Umbilical cord (tissue), 1 donor: ENCODE measurements at regions not wholly inside any gene's neighbourhood (a gene's known extent, or its start where the extent isn't known, plus 50 kb on each side); places are given as distances from the start of the nearest gene placed in this dataset.
"Not testable (repeated sequence)": the region's sequence is repeated elsewhere in the genome, so short reads cannot be mapped to it uniquely, and the experiment has no call there.

Experiments
- DNase-seq: peaks from one replicate; pipeline ENCODE4 v3.0.0-alpha.2; 2015; ENCODE audit warnings: low spot score

DNA sequence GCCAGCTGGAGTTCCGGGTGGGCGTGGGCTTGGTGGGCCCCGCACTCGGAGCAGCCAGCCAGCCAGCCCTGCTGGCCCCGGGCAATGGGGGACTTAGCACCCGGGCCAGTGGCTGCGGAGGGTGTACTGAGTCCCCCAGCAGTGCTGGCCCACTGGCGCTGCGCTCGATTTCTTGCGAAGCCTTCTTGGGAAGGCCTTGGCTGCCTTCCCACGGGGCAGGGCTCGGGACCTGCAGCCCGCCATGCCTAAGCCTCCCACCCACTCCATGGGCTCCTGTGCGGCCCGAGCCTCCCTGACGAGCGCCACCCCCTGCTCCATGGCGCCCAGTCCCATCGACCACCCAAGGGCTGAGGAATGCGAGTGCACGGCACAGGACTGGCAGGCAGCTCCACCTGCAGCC is 321.6 kb downstream of the SH2D4B start:
- DNase-seq = not testable (repeated sequence)

DNA sequence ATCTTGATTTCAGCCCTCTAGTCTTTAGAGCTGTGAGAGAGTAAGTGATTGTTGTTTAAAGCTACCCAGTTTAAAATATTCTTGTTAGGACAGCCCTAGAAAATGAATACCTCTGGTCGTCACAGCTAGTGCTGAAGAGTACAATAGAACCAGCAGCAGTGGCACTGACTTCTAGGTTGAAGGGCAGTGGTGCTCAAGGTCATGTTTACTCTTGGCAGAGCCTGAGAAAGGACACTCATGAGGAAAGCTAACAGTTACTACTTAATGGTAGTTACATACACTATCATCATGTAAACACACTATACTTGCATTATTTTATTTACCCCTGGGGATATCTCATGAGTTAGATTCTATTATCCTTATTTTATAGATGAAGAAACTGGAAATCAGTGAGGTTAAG is 323.0 kb downstream of the SH2D4B start:
- DNase-seq = no peak

DNA sequence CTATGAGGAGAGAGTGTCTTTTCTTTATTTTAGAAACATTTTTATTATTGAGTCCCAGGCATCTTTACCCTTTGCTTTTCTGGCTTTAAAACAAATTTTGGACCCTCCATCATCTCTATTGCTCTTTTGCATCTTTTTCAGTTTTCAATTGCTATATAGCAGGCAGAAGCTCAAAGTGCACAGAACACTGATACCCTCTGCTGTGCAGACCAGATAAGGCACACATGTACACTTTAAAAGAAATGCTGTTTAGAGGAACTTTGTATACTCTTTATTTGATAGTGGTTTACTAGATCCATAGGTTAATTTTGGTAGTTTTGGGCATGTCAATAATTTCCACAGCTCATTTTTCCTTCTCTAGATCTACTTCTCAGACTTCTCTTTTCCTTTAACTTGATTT is 324.2 kb downstream of the SH2D4B start:
- DNase-seq = peak; percentile 22

DNA sequence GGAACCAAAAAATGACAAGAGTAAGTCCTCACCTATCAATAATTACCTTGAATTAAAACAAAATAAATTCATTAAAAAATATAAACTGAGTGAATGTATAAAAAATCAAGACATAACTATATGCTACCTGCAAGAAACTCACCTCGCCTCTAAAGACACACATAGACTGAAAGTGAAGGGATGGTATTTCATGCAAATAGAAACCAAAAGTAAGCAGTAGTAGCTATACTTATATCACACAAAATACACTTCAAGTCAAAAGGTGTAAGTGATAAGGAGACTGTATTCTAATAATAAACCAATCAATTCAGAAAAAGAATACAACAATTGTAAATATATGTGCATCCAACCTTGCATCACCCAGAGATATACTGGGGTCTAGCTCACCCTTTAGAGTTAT is 332.6 kb downstream of the SH2D4B start:
- no peak for DNase-seq

DNA sequence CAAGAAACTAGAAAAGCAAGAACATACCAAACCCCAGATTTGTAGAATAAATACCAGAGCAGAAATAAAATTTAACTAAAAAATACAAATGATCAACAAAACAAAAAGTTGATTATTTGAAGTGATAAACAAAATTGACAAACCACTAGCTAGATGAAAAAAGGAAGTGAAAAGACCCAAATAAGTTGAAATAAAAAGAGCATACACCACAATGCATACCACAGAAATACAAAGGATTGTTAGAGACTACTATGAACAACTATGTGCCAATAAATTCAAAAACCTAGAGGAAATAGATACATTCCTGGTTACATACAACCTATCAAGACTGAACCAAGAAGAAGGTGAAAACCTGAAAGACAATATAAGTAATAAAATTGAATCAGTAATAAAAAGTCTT is 333.4 kb downstream of the SH2D4B start:
- no peak for DNase-seq

DNA sequence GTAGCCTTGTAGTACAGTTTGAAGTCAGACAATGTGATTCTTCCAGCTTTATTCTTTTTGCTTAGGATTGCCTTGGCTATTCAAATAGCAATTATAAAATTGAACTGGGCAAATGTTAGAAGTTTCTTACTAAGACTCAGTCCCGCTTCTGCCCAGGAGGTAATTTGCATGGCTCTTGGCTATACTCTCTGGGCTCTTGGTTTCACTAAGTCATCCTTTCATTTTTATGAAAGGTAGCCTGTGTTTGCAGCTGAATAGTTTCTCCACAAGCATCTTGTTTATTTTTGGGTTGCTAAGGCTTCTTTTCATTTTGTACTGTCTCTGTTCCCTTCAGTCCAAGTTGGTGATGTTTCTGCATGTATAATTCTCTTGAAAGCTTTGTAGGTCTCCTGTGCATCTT is 340.6 kb downstream of the SH2D4B start:
- no peak for DNase-seq

DNA sequence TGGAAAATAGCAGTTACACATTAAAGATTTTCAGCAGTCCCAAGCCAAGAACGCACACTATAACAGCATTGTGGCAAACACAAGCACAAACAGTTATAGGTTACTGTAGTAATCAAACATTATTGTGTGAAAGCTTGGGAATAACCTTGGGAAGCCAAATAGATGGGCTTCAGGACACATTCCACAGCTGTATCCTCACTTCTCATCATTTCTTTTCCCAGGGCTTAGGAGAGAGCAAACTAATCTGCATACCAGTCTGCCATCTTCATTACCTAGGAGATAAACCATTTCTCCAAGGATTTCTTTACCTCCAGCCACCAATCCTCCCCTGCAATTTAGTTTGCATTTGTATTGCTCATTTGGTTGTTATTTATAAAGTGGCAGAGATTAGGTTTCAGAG is 352.4 kb downstream of the SH2D4B start:
- no peak for DNase-seq

DNA sequence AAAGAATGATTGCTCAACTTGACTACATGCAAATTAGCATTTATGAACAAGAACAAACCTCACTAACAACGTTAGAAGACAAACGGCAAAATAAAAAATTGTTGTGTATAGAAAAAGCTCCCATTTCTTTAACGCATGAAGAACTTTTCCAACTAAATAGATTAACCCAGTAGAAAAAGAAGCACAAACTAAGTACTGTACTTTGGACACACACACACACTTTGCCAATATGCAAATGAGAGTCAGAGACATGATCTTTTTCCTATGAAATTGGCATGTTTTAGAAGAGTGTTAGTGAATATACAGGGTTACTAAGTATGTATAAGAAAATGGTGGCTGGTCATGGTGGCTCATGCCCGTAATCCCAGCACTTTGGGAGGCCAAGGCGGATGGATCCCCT is 355.6 kb downstream of the SH2D4B start:
- DNase-seq = no peak

DNA sequence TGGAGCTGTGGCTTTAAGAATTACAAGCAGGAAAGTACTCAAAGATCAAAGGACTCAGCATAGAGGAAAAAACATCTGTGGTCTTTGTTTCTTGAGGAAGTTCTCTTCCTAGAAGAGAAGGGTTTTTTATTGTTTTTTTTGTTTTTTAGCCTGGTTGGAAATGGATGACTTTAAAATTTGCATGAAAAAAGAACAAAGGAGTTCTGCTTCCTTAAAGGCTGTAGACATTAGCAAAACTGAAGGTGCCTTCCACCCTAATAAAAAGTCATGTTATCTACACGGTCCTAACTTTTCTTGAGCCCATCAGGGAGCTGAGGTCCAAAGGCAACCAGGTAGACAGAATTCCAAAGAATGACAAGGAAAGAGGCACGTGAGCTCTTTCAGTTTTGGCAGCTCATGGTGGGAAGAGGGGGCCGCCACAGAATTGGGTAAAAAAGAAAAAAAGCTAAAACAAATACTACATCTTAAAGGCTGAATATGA is 356.6 kb downstream of the SH2D4B start:
- DNase-seq = no peak

DNA sequence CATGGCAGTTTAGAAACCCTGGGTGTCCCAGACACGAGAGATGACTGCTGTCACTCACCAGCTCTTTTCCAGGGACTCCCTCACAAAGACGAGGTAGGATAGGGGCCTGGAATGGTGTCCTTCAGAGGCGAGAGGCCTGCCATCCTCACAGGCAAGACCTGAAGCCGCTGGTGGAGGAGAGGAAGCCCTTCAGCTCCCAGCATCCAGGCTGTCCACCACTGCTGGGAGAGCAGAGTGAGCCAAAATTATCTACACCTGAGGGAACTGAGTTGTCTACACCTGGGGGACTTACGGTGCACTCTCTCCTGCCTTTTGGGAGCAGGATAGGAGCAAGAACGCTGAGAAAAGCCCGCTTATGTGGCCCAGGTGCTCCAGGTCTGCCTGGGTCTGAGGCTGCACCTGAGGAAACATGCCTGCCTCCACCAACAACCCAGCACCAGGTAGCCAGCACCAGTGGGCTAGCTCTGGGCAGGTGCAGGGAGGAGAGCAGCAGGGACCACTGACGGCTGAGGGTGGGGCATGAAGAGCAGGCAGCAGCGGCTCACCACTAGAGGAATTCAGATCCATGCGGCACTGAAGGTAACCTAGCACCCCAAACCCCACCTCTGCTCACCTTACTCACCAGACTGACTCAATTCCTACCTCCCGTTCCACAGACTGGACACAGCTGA is 357.2 kb downstream of the SH2D4B start:
- no peak for DNase-seq

DNA sequence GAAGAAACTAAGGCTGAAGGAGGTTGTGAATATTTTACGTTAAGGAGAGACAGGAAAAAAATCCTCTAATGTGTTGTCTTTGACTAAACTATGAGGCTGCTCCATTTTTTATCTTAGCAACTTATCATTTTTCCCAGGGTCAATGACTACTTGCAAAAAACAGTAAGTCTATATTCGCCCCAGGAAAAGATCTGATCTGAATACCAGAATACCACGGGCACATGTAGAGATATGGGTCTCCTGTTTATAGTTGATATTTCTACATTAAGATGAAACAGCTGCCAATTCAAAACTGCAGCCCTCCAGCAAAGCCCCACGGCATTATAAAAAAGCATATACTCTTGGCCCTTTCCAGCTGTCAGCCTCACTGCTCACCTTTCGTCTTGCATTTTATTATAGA is 358.4 kb downstream of the SH2D4B start:
- DNase-seq = no peak

DNA sequence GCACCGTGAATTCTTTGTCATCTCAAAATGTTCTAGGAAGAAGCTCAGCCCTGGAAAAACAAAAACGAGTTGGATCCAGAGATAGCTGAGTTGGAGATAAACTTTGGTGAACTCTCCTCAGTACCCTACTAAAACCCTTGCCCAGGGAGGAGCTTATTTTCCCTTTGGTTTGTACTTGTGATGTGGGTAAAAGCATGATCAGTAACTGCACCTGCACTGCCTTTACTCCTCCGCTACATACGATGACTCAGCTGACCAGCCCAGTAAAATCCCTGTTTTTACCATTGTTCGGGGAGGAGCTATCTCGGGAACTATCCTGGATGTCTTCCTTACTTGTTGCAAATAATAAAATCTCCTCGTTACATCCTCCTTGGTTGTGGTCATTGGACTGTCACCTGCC is 359.3 kb downstream of the SH2D4B start:
- DNase-seq = no peak

DNA sequence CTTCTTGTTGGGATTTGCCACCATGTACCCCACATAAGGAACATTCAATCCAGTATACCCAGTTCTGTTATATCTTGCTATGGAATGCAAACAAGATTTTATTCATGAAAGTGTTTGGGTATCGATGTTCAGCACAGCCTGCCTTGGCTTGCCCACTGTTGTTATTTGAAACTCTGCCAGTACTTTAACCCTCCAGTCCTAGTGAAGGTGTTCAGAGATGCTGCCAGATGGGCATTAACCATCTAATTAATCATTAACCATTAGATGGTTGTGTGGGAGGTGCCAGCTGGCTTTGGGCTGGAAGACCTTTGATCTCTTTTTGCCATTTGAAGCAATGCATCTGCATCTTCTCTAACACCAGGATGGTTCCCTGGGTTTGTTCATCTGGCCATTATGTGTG is 363.0 kb downstream of the SH2D4B start:
- DNase-seq = no peak

DNA sequence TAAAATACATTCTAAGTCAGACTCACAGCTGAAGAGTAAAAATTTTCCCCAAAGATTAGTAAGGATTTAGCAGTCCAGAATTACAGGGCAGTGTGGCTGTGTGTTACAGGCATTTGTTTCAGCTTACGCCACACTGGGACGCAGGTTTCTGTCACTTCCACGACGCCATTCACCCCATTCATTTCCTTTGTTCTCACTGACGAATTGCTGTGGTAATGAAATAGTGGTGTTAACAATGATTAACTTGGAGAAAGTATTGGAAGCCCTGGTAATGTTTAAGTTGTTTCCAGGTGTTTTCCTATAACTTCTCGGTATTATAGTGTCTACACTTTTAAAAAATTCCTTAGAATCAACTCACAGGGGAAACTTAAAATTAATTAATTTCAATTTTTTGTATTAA is 370.9 kb downstream of the SH2D4B start:
- DNase-seq = no peak

DNA sequence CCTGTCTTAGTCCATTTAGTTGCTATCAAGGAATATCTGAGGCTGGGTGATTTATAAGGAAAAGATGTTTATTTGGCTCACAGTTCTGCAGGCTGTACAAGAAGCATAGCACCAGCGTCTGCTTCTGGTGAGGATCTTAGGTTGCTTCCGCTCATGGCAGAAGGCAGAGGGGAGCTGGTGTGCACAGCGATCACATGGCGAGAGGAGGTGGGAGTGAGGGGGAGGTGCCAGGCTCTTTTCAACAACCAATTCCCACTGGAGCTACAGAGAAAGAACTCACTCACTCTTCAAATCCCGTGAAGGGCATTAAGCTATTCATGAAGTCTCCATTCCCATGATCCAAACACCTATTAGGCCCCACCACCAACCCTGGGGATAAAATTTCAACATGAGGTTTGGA is 371.6 kb downstream of the SH2D4B start:
- DNase-seq = no peak

DNA sequence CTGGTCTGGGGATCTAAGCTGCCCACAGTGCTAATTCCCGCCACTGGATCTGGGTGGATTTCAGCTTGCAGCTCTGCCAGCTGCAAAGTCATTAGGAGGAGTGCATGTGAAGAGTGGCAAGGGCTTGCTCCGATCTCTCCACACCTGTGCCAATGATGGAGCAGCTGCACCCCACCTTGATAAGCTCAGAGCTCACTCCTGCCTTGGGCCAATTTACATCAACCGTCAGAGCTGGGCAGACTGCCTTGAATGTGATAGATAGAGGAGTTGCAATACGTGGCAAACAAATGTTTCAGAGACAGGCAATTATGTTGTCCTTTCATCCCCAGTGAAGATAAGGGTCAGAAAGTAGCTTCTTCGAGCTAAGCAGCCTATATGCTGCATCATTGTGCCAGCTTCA is 379.9 kb downstream of the SH2D4B start:
- no peak for DNase-seq

DNA sequence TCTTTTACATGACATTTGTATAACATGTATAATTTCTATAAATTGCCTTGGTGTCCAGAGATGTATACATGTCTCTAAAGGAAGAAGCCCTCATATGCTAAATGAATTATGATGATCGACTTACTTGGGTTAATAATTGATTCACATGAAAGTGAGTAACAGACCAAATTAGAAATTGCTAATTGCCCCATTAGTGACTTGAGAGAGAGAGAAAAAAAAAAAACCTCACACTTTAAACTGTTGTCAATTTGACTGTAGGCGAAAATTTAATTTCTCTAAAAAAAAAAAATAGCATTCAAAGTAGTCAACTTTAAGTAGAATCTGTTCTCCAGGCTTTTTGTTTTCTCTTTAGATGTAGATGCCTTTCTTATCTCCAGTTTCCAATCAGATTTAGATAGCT is 383.3 kb downstream of the SH2D4B start:
- DNase-seq = no peak

DNA sequence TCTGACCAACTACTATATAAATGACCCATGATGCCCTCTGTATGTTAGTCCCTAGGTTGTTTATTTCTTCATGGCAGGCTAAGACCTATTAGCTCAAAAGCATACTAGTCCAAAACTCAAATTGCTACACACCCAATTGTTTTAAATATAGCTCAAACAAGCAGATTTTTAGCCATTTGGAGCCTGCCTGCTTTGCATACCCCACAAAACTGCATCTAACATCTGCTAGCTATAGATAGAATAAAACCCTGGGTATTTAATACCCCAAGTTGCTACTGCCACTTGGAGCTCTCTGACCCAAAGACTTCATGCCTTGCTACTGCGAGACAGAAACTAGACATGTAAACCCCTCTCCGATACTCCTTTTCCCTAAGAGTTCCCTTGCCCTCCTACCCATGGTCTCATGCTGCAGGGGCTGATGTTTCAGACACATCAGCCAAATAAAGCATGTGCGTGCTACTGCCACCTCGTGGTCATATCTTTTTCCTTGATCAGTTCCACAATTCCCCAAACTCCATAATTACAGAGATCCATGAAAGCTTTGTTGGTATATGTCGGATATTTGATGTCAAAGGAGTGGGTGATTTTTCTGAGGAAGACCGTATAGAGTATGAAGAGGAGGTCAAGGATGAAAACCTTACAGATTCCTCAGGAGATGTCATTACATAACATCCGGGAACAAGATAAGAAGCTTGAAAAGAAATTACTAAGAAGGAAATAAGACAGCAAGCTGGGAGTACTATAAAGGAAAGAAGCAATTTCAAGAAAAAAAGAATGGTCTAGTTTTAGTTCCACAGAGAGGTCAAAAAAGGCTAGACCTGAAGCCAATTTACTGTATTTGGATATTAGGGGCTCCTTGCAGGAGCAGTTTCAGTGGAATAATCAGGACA is 386.6 kb downstream of the SH2D4B start:
- DNase-seq = peak; percentile 62

DNA sequence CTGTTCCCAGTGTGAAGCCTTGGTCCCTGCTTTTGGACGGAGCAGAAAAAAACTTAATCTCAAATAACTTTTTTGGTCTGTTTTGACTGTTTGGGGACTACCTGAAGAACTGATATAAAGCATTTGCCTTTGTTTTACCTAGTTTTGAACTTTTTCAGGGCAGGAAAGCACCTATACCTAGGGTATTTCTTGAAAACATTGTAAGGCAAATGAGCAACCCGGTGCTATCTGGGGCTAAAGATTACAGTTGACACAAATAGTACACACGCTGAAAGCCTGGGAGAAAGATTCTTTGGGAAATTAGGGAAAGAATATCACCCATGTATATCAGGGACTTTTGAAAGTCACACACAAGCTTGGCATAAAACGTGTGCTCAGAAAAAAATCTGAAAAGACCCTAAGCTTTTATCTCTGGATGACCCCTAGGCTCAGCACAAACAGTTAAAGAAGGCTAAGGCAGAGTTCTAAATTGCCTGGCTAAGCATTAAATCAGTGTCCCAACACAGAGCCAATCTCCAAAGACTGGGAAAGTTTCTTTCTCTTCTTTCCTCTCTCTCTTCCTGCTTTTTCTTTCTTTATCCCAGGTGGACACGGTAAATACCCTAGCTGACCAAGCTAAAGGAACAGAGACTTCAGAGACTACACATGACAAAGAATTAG is 389.8 kb downstream of the SH2D4B start:
- no peak for DNase-seq

DNA sequence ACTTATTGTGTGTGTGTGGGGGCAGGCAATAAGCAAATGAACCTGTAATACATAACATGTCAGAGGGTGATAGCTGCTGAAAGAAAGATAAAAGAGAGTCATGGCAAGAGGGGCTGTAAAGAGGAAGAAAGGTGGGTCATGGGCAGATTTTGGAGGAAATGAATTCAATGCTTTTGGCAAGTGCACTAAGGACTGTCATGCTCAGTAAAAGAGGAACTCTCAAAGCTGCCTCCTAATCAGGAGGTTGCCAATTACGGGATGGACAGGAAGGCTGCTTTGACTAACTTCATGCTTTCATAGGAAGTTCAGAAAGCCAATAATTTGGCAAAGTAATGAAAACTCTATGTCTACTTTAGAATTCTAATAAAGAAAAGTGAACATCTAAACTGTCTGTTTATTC is 401.2 kb downstream of the SH2D4B start:
- no peak for DNase-seq

DNA sequence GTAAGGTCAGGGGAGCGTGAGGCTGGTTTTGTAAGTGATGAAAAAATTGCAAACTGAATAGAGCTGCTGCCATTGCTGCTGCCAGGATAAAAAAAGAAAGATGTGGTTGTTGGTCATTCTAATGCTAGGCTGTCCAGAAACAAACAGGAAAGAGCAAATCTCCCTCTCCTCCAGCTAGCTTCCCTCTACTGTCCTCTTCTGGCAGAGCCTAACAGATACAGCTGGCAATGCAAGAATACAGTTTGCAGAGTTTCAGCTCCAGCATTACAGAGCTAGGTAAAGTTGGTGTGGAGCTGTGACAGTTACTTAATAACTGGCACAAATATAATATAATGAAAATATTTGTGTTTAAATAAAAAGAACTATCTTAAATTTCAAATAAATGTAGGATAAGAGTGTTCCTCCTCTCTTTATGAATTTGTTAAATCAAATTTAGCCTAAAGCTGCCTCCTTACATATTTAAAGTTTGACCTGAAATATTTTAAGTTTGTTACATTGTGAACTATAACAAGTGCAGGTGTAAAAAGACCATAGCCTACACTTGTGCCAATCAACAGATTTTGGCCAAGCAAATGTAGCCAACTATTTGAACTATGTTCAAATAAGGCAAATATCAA is 407.7 kb downstream of the SH2D4B start:
- peak; percentile 61 for DNase-seq

DNA sequence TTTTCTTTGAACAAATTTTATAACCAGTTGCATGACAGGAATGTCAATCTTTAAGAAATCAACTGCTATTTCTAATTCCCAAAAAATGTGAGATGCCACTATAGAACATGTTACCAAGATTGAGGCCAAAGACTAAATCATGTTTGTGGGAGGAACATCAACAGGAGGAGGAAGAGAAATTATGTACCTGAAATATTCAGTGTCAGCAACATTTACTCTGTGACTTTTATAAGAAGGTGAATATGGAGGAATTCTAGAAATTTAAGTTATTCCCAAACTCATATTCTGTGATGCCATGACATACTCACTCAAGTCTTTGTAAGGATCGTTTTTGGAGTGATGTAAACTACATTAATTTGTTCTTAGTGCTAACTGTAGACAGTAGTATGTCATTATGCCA is 408.4 kb downstream of the SH2D4B start:
- no peak for DNase-seq
